ENCODE measurements at regions not wholly inside any gene's neighbourhood (a gene's known extent, or its start where the extent isn't known, plus 50 kb on each side); places are given as distances from the start of the nearest gene placed in this dataset.
A peak's percentile ranks its signal among the peaks of the same experiment; 100 is the strongest.

DNA sequence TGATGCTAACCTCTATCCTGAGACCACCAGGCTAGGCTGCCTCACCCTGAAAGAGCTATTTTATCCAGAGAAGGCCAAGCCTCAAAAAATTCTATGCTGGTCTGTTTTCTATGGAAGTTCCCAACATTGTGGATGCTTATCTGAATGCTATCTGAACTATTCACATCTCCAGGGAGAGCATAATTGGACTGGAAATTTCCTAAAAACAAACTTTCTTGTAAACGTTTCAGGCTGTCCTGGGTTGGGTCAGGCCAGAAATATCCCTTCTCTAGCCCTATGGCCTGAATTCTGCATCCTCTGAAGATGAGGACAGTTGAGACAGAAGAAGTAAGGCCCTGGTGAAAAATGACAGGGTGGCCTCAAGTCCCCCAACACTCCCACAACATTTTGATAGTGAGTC lies 706.4 kb upstream of the NR2F2 start:
- Histone ChIP-seq H3K9me3 (peaks cover 0 to 9% (median 0%) of the 10 kb centered on the region in 3 donors), H3K27me3 (no peaks in the 10 kb centered on the region), H3K36me3 (no peaks in the 10 kb centered on the region), H3K4me1 (no peaks in the 10 kb centered on the region), H3K4me3 (no peak overlapping the region), H3K27ac (peak overlapping the region in 1 of 4 donors; percentile 16)
- no peak for DNase-seq
- intact Hi-C loops (cut with DNase I) = no loop called here
- no peak for TF ChIP-seq POLR2A (IDR thresholded peaks at IDR 0.05)
- TF ChIP-seq, protein P1, sequence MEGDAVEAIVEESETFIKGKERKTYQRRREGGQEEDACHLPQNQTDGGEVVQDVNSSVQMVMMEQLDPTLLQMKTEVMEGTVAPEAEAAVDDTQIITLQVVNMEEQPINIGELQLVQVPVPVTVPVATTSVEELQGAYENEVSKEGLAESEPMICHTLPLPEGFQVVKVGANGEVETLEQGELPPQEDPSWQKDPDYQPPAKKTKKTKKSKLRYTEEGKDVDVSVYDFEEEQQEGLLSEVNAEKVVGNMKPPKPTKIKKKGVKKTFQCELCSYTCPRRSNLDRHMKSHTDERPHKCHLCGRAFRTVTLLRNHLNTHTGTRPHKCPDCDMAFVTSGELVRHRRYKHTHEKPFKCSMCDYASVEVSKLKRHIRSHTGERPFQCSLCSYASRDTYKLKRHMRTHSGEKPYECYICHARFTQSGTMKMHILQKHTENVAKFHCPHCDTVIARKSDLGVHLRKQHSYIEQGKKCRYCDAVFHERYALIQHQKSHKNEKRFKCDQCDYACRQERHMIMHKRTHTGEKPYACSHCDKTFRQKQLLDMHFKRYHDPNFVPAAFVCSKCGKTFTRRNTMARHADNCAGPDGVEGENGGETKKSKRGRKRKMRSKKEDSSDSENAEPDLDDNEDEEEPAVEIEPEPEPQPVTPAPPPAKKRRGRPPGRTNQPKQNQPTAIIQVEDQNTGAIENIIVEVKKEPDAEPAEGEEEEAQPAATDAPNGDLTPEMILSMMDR (IDR thresholded peaks at IDR 0.05) = no peak
- 14 to 27% methylated on average over 1 of the region's 1 CpG for WGBS, 2 donors

DNA sequence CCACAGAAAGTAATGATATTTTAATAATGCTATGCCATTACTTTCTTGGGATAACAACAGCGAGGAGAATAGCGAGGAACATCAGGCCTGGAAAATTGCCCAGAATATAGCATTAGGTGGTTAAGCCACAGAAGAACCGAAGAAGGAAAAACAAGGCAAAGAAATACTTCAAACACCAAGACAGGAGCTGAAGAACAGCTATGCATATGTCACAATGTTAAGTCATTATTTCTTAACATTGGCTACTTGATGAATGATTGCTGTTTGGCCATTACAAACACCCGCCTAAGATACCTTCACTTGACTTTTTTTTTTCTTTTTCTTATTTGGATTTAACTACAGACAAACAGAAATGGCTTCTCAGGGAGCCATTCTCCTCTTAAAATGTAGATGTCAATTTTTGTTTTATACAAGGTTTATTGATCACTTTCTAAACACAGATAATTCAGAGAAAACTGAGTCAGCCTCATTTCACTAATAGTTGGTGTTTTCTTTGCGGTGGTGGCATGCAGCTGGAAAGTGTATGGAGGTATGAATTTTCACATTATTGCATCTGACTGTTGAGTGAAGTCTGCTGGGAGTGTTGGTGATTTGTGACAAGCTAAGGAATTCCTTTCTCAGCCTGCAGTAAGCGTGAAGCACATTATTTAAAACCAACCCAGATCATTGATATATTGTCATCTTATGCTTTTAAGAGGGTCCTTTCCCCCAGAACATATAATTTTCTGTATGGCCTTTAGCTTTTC lies 705.7 kb upstream of the NR2F2 start:
- Histone ChIP-seq H3K36me3 (no peaks in the 10 kb centered on the region), H3K4me1 (no peaks in the 10 kb centered on the region), H3K9me3 (peaks cover 0 to 9% (median 0%) of the 10 kb centered on the region in 3 donors), H3K4me3 (no peak overlapping the region), H3K27me3 (no peaks in the 10 kb centered on the region), H3K27ac (no peak overlapping the region)
- intact Hi-C loops (cut with DNase I) = no loop called here
- no peak for TF ChIP-seq POLR2A (IDR thresholded peaks at IDR 0.05)
- TF ChIP-seq, protein P1 (IDR thresholded peaks at IDR 0.05) = no peak
- no peak for DNase-seq
- WGBS, 2 donors = 67 to 74% methylated on average over 6 of the region's 6 CpGs

DNA sequence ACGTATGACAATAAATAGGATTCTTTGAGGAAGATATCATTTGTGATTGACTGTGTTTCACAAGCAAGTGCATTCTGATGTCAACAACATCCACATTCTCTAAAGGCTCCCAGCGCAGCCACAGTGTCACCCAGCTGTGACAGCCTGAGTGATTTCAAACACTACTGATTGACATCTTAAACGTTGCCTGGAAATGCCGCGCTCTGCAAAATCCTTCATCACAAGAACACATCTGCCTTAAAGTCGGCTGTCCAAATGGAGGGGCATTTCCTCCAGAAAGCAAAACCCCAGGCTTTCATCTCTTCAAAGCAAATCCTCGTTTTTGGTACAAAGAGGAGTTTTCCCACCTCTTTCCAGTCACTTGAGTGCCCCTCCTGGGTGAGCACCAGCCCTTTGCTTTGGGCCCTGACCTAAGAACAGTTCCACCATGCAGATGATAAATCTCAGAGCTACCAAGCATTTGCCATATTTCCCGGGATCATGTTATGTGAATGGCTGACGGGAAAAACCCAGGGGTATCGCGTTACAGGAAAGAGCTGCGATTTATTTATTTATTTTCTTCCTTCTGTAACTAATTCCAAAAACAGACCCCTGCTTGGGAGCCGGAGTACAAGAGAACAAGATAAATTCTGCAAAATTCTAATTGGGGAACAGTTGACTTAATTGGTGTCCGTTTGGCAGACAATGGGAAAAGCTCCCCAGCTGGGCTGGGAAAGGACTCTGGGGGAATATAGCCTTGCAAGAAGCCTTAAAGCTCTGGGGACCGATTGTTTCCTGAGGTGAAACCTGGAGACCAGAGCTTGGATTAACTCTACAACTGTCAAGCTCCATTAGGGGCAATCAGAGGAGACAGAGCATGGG lies 703.8 kb upstream of the NR2F2 start:
- 43 to 51% methylated on average over 15 of the region's 15 CpGs for WGBS, 2 donors
- DNase-seq = no peak
- TF ChIP-seq, protein P1 (IDR thresholded peaks at IDR 0.05) = no peak
- no peak for TF ChIP-seq POLR2A (IDR thresholded peaks at IDR 0.05)
- peaks cover 0 to 9% (median 0%) of the 10 kb centered on the region in 3 donors for H3K9me3 ChIP-seq
- H3K4me3 ChIP-seq = no peak overlapping the region
- no peak overlapping the region for H3K27ac ChIP-seq
- H3K27me3 ChIP-seq = no peaks in the 10 kb centered on the region
- no peaks in the 10 kb centered on the region for H3K36me3 ChIP-seq
- H3K4me1 ChIP-seq = no peaks in the 10 kb centered on the region
- intact Hi-C loops (cut with DNase I) = no loop called here

DNA sequence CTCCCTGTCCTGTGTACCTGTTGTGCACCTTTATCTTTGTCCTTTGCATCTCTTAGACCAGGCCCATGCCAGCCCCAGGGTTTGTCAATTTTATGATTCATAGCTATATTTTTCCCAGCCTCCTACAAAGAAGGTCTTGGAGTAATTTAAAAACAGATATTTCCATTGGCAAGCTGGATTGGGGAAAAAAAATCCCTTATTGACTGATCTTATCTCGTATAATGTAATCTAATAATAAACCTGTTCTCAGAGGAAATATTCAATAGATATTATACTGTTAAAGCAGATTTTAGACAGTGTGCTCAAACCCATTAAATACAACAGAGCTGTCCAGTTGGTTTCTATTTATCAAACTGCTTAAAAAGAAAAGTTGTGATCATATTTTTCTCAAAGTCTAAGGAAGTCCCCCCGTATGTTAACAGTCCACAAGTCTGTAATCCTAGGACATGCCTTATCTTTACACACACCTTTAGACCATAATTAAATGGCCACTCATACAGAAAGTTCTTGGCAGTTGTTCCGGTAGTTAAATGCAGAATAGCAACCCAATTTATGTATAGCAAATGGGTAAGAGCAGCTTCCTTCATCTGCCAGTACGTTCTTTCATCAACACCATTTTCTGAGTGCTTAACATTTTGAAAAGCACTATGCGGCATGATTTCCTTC lies 700.9 kb upstream of the NR2F2 start:
- no peaks in the 10 kb centered on the region for H3K36me3 ChIP-seq
- no peak overlapping the region for H3K4me3 ChIP-seq
- DNase-seq = no peak
- intact Hi-C loops (cut with DNase I) = no loop called here
- no peaks in the 10 kb centered on the region for H3K27me3 ChIP-seq
- TF ChIP-seq, protein P1 (IDR thresholded peaks at IDR 0.05) = no peak
- no peak for TF ChIP-seq POLR2A (IDR thresholded peaks at IDR 0.05)
- H3K9me3 ChIP-seq = no peaks in the 10 kb centered on the region
- no peak overlapping the region for H3K27ac ChIP-seq
- no peaks in the 10 kb centered on the region for H3K4me1 ChIP-seq
- WGBS, 2 donors = 85 to 86% methylated on average over 5 of the region's 5 CpGs

DNA sequence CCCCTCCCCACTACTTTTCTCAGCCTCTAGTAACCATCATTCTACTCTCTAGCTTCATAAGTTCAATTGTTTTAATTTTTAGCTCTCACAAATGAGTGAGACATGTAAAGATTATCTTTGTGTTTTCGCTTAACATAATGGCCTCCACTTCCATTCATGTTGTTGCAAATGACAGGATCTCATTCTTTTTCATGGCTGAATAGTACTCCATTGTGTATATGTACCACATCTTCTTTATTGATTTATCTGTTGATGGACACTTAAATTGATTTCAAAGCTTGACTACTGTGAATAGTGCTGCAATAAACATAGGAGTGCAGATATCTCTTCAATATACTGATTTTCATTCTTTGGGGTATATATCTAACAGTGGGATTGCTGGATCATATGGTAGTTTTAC lies 699.8 kb upstream of the NR2F2 start:
- no peak overlapping the region for H3K4me3 ChIP-seq
- TF ChIP-seq, protein P1 (IDR thresholded peaks at IDR 0.05) = no peak
- TF ChIP-seq POLR2A (IDR thresholded peaks at IDR 0.05) = no peak
- WGBS, 2 donors = 84 to 97% methylated on average over 1 of the region's 1 CpG
- H3K36me3 ChIP-seq = no peaks in the 10 kb centered on the region
- H3K4me1 ChIP-seq = no peaks in the 10 kb centered on the region
- H3K27ac ChIP-seq = no peak overlapping the region
- no peak for DNase-seq
- H3K27me3 ChIP-seq = no peaks in the 10 kb centered on the region
- no peaks in the 10 kb centered on the region for H3K9me3 ChIP-seq
- intact Hi-C loops (cut with DNase I) = no loop called here
